ENCODE measurements at regions not wholly inside any gene's neighbourhood (a gene's known extent, or its start where the extent isn't known, plus 50 kb on each side); places are given as distances from the start of the nearest gene placed in this dataset.

DNA sequence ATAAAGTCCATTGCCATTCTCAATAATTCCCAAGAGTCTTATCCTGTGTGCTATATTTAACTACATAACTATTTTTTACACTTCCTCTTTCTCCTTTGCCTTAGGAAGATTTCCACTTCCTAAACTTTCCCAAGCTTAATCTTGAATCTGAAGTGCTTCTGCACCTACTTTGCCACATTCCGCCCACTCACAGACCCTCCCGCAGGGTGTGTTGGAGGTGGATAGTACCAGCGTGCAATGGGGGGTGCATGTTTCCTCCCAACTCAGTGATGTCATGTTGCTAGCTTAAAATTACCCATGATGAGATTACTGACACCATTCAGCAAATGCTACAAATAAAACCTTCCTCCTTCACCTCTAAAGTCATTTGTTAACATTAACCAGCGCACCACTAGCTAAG lies 460.2 kb downstream of the NR2F1-AS1 start:
- TF ChIP-seq POLR2AphosphoS5 (IDR thresholded peaks at IDR 0.05): no peak
- no peak for TF ChIP-seq EZH2 (IDR thresholded peaks at IDR 0.05; ENCODE audit: borderline replicate concordance, insufficient read depth, low read length, poor library complexity, severe bottlenecking)
- no peak for TF ChIP-seq REST (IDR thresholded peaks at IDR 0.05; ENCODE audit: borderline replicate concordance)
- TF ChIP-seq CTCF (IDR thresholded peaks at IDR 0.05; ENCODE audit: poor library complexity, severe bottlenecking): no peak
- no peak for TF ChIP-seq MXI1 (conservative IDR thresholded peaks at IDR 0.05; ENCODE audit: poor library complexity, severe bottlenecking)
- no peak for TF ChIP-seq RAD21 (conservative IDR thresholded peaks at IDR 0.05)
